ENCODE measurements at regions not wholly inside any gene's neighbourhood (a gene's known extent, or its start where the extent isn't known, plus 50 kb on each side); places are given as distances from the start of the nearest gene placed in this dataset.
"Not testable (repeated sequence)": the region's sequence is repeated elsewhere in the genome, so short reads cannot be mapped to it uniquely, and the experiment has no call there.

DNA sequence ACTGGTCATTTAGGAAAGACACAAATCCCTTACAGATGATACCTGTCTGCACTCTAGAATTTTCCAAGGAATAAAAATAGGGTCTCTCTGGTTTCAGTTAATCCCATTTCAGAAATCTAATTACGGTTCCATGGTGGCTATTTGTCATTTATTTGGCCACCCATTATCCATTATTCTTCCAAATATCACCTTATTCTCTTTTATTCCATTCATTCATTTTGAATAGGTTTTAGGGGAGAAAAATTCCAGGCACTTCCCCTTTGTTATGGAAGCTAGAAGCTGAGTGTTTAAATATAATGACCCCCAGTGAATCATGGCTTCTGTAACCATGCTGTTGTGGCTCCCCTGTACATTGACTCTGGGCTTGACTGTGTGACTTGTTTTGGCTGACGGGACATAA, 420.8 kb upstream of the DPH6 start:
- TF ChIP-seq, protein P1, sequence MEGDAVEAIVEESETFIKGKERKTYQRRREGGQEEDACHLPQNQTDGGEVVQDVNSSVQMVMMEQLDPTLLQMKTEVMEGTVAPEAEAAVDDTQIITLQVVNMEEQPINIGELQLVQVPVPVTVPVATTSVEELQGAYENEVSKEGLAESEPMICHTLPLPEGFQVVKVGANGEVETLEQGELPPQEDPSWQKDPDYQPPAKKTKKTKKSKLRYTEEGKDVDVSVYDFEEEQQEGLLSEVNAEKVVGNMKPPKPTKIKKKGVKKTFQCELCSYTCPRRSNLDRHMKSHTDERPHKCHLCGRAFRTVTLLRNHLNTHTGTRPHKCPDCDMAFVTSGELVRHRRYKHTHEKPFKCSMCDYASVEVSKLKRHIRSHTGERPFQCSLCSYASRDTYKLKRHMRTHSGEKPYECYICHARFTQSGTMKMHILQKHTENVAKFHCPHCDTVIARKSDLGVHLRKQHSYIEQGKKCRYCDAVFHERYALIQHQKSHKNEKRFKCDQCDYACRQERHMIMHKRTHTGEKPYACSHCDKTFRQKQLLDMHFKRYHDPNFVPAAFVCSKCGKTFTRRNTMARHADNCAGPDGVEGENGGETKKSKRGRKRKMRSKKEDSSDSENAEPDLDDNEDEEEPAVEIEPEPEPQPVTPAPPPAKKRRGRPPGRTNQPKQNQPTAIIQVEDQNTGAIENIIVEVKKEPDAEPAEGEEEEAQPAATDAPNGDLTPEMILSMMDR (IDR thresholded peaks at IDR 0.05; ENCODE audit: insufficient read depth, low read length, poor library complexity, severe bottlenecking), result no peak
- H3K4me3 ChIP-seq (replicated peaks; ENCODE audit: low read depth, low read length), result no peak overlapping the region
- DNase-seq (ENCODE audit: extremely low read depth, insufficient read length), result no peak
- no peaks in the 10 kb centered on the region for H3K36me3 ChIP-seq (ENCODE audit: control insufficient read depth, insufficient read depth, low read length)
- H3K27me3 ChIP-seq (replicated peaks; ENCODE audit: control insufficient read depth, insufficient read depth, low read length), result no peaks in the 10 kb centered on the region

DNA sequence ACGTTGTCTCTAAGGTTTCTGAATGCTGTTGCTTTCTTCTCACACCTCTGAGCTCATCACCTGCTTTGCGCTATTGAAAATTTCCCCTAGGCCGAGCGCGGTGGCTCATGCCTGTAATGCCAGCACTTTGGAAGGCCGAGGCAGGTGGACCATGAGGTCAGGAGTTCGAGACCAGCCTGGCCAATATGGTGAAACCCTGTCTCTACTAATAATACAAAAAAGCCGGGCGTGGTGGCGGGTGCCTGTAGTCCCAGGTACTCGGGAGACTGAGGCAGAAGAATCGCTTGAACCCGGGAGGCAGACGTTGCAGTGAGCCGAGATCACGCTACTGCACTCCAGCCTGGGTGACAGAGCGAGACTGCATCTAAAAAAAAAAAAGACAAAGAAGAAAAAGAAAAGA, 422.0 kb upstream of the DPH6 start:
- not testable (repeated sequence) for H3K4me3 ChIP-seq (replicated peaks; ENCODE audit: low read depth, low read length); H3K27me3 ChIP-seq (replicated peaks; ENCODE audit: control insufficient read depth, insufficient read depth, low read length); DNase-seq (ENCODE audit: extremely low read depth, insufficient read length); H3K36me3 ChIP-seq (ENCODE audit: control insufficient read depth, insufficient read depth, low read length)

DNA sequence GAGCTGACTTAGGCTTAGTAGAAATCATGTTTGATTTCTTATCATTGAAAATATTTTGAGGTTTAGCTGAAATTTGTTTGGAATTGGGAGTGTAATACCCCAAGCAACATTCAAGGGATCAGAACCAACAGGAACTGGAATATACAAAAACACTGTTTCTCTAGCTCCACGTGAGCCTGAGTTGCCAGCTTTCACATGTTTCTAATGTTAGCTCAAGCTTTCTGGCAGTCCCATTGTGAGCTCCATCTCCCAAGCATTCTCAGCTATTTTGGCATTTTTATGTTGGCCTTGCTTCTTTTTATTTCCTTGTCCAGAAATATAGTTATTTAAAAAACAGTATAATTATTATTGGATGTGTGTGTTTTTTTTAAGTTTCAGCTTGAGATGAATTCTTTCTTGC, 427.1 kb upstream of the DPH6 start:
- H3K4me3 ChIP-seq (replicated peaks; ENCODE audit: low read depth, low read length), result no peak overlapping the region
- DNase-seq (ENCODE audit: extremely low read depth, insufficient read length), result no peak
- no peaks in the 10 kb centered on the region for H3K27me3 ChIP-seq (replicated peaks; ENCODE audit: control insufficient read depth, insufficient read depth, low read length)
- TF ChIP-seq, protein P1 (IDR thresholded peaks at IDR 0.05; ENCODE audit: insufficient read depth, low read length, poor library complexity, severe bottlenecking), result no peak
- no peaks in the 10 kb centered on the region for H3K36me3 ChIP-seq (ENCODE audit: control insufficient read depth, insufficient read depth, low read length)

DNA sequence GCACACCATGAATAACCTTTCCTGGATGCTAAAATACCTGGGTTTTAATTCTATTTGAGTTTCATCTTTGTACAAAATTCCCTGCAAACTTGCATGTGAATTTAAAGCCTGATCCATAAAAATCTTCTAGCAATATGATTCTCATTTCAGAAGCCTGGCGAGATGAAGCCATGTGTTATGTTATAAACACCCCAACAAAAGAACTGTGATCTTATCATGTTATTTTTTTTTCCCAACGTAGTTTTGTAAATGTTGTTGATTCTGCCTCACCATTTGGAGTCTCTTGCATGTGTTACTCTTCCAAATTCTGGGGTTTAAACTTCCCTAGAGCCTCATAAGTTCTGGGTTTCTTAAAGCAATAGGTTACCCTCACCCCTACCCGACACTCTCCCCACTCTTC, 428.1 kb upstream of the DPH6 start:
- TF ChIP-seq, protein P1 (IDR thresholded peaks at IDR 0.05; ENCODE audit: insufficient read depth, low read length, poor library complexity, severe bottlenecking), result no peak
- no peaks in the 10 kb centered on the region for H3K36me3 ChIP-seq (ENCODE audit: control insufficient read depth, insufficient read depth, low read length)
- no peak overlapping the region for H3K4me3 ChIP-seq (replicated peaks; ENCODE audit: low read depth, low read length)
- no peak for DNase-seq (ENCODE audit: extremely low read depth, insufficient read length)
- H3K27me3 ChIP-seq (replicated peaks; ENCODE audit: control insufficient read depth, insufficient read depth, low read length), result no peaks in the 10 kb centered on the region

DNA sequence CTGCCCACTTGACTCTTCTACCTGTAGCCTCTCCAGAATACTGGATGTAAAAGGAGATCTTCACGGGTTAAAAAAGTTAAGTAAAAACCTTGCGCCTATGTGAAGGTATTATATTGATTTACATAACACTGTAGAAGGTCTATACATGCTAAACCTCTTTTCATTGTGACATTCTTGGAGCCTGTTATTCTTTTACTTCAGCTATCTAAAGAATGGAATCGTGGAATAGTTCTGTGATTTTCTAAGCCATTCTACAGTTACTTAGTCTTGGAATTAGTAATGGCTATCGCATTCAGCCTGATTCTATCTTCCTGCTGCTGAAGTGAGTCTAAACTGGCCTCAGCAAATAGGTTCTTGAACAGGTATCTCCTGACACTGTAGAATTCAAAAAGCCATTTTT, 430.0 kb upstream of the DPH6 start:
- Histone ChIP-seq H3K36me3 (ENCODE audit: control insufficient read depth, insufficient read depth, low read length) (no peaks in the 10 kb centered on the region), H3K27me3 (replicated peaks; ENCODE audit: control insufficient read depth, insufficient read depth, low read length) (no peaks in the 10 kb centered on the region), H3K4me3 (replicated peaks; ENCODE audit: low read depth, low read length) (no peak overlapping the region)
- no peak for DNase-seq (ENCODE audit: extremely low read depth, insufficient read length)
- TF ChIP-seq, protein P1 (IDR thresholded peaks at IDR 0.05; ENCODE audit: insufficient read depth, low read length, poor library complexity, severe bottlenecking), result no peak

DNA sequence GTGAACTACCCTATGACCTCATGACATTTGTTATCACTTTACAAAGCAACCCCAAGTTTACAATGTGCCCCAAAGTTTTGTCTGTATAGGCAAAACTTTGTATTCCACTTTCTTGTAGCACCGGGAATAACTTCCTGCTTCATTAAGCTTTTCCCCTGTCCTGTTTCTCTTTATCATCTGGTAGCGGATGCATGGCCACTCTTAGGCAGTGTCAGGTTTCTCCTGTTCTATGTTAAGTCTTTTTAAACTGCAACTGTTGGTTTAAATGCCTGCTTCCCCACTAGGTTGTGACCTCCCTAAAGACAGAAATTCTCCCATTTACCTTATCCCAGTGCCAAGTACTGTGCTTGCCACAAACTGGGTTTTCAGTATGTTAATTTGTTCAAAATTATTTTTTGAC, 433.6 kb upstream of the DPH6 start:
- H3K27me3 ChIP-seq (replicated peaks; ENCODE audit: control insufficient read depth, insufficient read depth, low read length), result no peaks in the 10 kb centered on the region
- H3K36me3 ChIP-seq (ENCODE audit: control insufficient read depth, insufficient read depth, low read length), result no peaks in the 10 kb centered on the region
- no peak for DNase-seq (ENCODE audit: extremely low read depth, insufficient read length)
- no peak overlapping the region for H3K4me3 ChIP-seq (replicated peaks; ENCODE audit: low read depth, low read length)
- TF ChIP-seq, protein P1 (IDR thresholded peaks at IDR 0.05; ENCODE audit: insufficient read depth, low read length, poor library complexity, severe bottlenecking), result no peak
